ENCODE measurements at regions not wholly inside any gene's neighbourhood (a gene's known extent, or its start where the extent isn't known, plus 50 kb on each side); places are given as distances from the start of the nearest gene placed in this dataset.

DNA sequence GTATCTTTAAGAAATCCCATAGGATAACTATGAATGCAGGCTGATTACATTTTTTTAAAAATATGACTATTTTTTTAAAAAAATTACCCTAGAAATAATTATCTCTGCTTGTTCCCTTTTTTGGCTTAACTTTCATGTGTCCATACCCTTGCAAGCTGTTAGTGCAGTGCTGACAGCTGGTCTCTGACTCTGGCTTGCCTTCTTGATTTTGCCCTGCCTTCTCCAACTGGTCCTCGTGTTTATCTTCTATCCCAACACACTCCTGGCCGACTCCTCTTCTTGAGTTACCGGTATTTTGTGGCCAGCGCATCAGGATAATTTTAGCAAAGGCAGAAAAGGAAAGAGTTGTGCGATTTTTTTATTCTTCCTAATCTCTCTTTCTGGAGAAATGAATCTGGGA is 111.7 kb upstream of the STARD3NL start:
- TF ChIP-seq, protein P1, sequence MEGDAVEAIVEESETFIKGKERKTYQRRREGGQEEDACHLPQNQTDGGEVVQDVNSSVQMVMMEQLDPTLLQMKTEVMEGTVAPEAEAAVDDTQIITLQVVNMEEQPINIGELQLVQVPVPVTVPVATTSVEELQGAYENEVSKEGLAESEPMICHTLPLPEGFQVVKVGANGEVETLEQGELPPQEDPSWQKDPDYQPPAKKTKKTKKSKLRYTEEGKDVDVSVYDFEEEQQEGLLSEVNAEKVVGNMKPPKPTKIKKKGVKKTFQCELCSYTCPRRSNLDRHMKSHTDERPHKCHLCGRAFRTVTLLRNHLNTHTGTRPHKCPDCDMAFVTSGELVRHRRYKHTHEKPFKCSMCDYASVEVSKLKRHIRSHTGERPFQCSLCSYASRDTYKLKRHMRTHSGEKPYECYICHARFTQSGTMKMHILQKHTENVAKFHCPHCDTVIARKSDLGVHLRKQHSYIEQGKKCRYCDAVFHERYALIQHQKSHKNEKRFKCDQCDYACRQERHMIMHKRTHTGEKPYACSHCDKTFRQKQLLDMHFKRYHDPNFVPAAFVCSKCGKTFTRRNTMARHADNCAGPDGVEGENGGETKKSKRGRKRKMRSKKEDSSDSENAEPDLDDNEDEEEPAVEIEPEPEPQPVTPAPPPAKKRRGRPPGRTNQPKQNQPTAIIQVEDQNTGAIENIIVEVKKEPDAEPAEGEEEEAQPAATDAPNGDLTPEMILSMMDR (conservative IDR thresholded peaks at IDR 0.05): no peak
- no peak for TF ChIP-seq ZFX (IDR thresholded peaks at IDR 0.05)
